Fibroblast of lung (primary cell): ENCODE measurements at regions not wholly inside any gene's neighbourhood (a gene's known extent, or its start where the extent isn't known, plus 50 kb on each side); places are given as distances from the start of the nearest gene placed in this dataset.

Experiments
- DNase-seq, 2 donors: peaks; one replicate each; pipeline versions ENCODE4 v3.0.0 to v3.0.0-alpha.2; 2010; ENCODE audit warnings: low read depth in 2 of 2
- H2AFZ ChIP-seq: 2 replicates; pipeline ENCODE4 v1.5.1; 2012; ENCODE audit warnings: low read length, control low read depth, inconsistent platforms
- H3K27ac ChIP-seq: 2 replicates; pipeline ENCODE4 v1.5.1; 2011; ENCODE audit warnings: low read length, control low read depth; ENCODE audit not compliant: insufficient read depth
- H3K27me3 ChIP-seq: 2 replicates; pipeline ENCODE4 v1.5.1; 2011; ENCODE audit warnings: mild to moderate bottlenecking, low read length; ENCODE audit not compliant: control insufficient read depth, insufficient read depth
- H3K36me3 ChIP-seq: 2 replicates; pipeline ENCODE4 v1.5.1; 2011; ENCODE audit warnings: low read length; ENCODE audit not compliant: control insufficient read depth, insufficient read depth
- H3K4me1 ChIP-seq: 2 replicates; pipeline ENCODE4 v1.5.1; 2011; ENCODE audit warnings: low read length; ENCODE audit not compliant: control insufficient read depth, insufficient read depth; ENCODE audit errors: extremely low read depth
- H3K4me2 ChIP-seq: 2 replicates; pipeline ENCODE4 v1.5.1; 2011; ENCODE audit warnings: low read length, control low read depth; ENCODE audit not compliant: insufficient read depth; ENCODE audit errors: extremely low read depth
- H3K4me3 ChIP-seq, 4 experiments: fragments of 200-600 bp in 1 of 4; sonication (generic) in 1 of 4; replicated peaks in 1 of 4; 2 replicates each; pipeline ENCODE4 v1.5.1; 2011 to 2016; ENCODE audit warnings: low read length in 4 of 4, low read depth in 3 of 4, mild to moderate bottlenecking in 3 of 4, control low read depth in 2 of 4, inconsistent platforms in 1 of 4, mixed read lengths in 1 of 4; ENCODE audit not compliant: insufficient read depth in 1 of 4; ENCODE audit errors: control extremely low read depth in 1 of 4
- H3K79me2 ChIP-seq: 2 replicates; pipeline ENCODE4 v1.5.1; 2012; ENCODE audit warnings: mild to moderate bottlenecking, low read length, inconsistent platforms; ENCODE audit not compliant: control insufficient read depth, insufficient read depth
- H3K9ac ChIP-seq: 2 replicates; pipeline ENCODE4 v1.5.1; 2011; ENCODE audit warnings: mild to moderate bottlenecking, low read length, control low read depth; ENCODE audit not compliant: insufficient read depth
- H3K9me3 ChIP-seq: 2 replicates; pipeline ENCODE4 v1.5.1; 2012; ENCODE audit warnings: low read depth, low read length; ENCODE audit not compliant: control insufficient read depth, insufficient read depth
- H4K20me1 ChIP-seq: 2 replicates; pipeline ENCODE4 v1.5.1; 2011; ENCODE audit warnings: low read length; ENCODE audit not compliant: control insufficient read depth, insufficient read depth; ENCODE audit errors: extremely low read depth
- CTCF ChIP-seq, 2 donors: IDR thresholded peaks in 1 of 2; conservative IDR thresholded peaks in 1 of 2; 1 replicate in 1 of 2; 2 replicates in 1 of 2; pipeline ENCODE4 v1.5.1; 2011 to 2012; ENCODE audit warnings: low read length in 2 of 2, control low read depth in 1 of 2, inconsistent platforms in 1 of 2, low read depth in 1 of 2, mild to moderate bottlenecking in 1 of 2
- EZH2 ChIP-seq: IDR thresholded peaks from 2 replicates; pipeline ENCODE4 v1.5.1; 2012; ENCODE audit warnings: low read length, control low read depth, mild to moderate bottlenecking; ENCODE audit errors: missing control alignments

GRCh38 chr4:84441758-84442377 is 57.2 kb downstream of the NKX6-1 start:
- no peaks in the 10 kb centered on the region for H3K79me2 ChIP-seq
- H3K27ac ChIP-seq = no peak overlapping the region
- no peaks in the 10 kb centered on the region for H4K20me1 ChIP-seq
- H3K9me3 ChIP-seq = no peaks in the 10 kb centered on the region
- H3K9ac ChIP-seq = no peak overlapping the region
- H3K4me3 ChIP-seq = no peak overlapping the region
- H3K36me3 ChIP-seq = no peaks in the 10 kb centered on the region
- H3K4me2 ChIP-seq = no peak overlapping the region
- TF ChIP-seq CTCF (conservative IDR thresholded peaks at IDR 0.05 in 1 of 2, IDR thresholded peaks at IDR 0.05 in 1 of 2; ENCODE audit: low read depth in 1 of 2, low read length in 2 of 2) (no peak), EZH2 (no peak)
- H3K27me3 ChIP-seq = no peaks in the 10 kb centered on the region
- no peaks in the 10 kb centered on the region for H3K4me1 ChIP-seq
- DNase-seq = no peak
- H2AFZ ChIP-seq = no peak overlapping the region

GRCh38 chr4:84439996-84440395 is 59.1 kb downstream of the NKX6-1 start:
- Histone ChIP-seq H3K36me3 (no peaks in the 10 kb centered on the region), H3K4me2 (no peak overlapping the region), H3K4me1 (no peaks in the 10 kb centered on the region), H3K27me3 (no peaks in the 10 kb centered on the region), H3K27ac (no peak overlapping the region), H3K79me2 (no peaks in the 10 kb centered on the region), H4K20me1 (no peaks in the 10 kb centered on the region), H3K9ac (no peak overlapping the region), H3K4me3 (no peak overlapping the region), H3K9me3 (no peaks in the 10 kb centered on the region), H2AFZ (no peak overlapping the region)
- TF ChIP-seq CTCF (conservative IDR thresholded peaks at IDR 0.05 in 1 of 2, IDR thresholded peaks at IDR 0.05 in 1 of 2; ENCODE audit: low read depth in 1 of 2, low read length in 2 of 2) (no peak), EZH2 (no peak)
- no peak for DNase-seq

GRCh38 chr4:84436812-84437211 is 62.3 kb downstream of the NKX6-1 start:
- H3K27me3 ChIP-seq = no peaks in the 10 kb centered on the region
- H3K9ac ChIP-seq = no peak overlapping the region
- H3K9me3 ChIP-seq = no peaks in the 10 kb centered on the region
- no peak for DNase-seq
- no peak overlapping the region for H3K27ac ChIP-seq
- no peaks in the 10 kb centered on the region for H3K4me1 ChIP-seq
- H3K36me3 ChIP-seq = no peaks in the 10 kb centered on the region
- H2AFZ ChIP-seq = no peak overlapping the region
- H3K4me2 ChIP-seq = no peak overlapping the region
- no peak overlapping the region for H3K4me3 ChIP-seq
- no peaks in the 10 kb centered on the region for H4K20me1 ChIP-seq
- TF ChIP-seq CTCF (conservative IDR thresholded peaks at IDR 0.05 in 1 of 2, IDR thresholded peaks at IDR 0.05 in 1 of 2; ENCODE audit: low read depth in 1 of 2, low read length in 2 of 2) (no peak), EZH2 (no peak)
- H3K79me2 ChIP-seq = no peaks in the 10 kb centered on the region
